MM.1S (cell line): ENCODE measurements at regions not wholly inside any gene's neighbourhood (a gene's known extent, or its start where the extent isn't known, plus 50 kb on each side); places are given as distances from the start of the nearest gene placed in this dataset.

Source experiments
- EZH2 ChIP-seq: fragments of 300-600 bp; sonication (generic); optimal IDR thresholded peaks from 2 replicates; pipeline ENCODE3; 2017; ENCODE audit warnings: low read depth, mild to moderate bottlenecking, antibody characterized with exemption, low read length, mixed read lengths
- TF ChIP-seq, protein P1 (sequence below): fragments of 300-600 bp; sonication (generic); IDR thresholded peaks from 2 replicates; pipeline ENCODE4 v1.5.1; 2016; ENCODE audit warnings: antibody characterized with exemption, low read length, mixed read lengths

DNA sequence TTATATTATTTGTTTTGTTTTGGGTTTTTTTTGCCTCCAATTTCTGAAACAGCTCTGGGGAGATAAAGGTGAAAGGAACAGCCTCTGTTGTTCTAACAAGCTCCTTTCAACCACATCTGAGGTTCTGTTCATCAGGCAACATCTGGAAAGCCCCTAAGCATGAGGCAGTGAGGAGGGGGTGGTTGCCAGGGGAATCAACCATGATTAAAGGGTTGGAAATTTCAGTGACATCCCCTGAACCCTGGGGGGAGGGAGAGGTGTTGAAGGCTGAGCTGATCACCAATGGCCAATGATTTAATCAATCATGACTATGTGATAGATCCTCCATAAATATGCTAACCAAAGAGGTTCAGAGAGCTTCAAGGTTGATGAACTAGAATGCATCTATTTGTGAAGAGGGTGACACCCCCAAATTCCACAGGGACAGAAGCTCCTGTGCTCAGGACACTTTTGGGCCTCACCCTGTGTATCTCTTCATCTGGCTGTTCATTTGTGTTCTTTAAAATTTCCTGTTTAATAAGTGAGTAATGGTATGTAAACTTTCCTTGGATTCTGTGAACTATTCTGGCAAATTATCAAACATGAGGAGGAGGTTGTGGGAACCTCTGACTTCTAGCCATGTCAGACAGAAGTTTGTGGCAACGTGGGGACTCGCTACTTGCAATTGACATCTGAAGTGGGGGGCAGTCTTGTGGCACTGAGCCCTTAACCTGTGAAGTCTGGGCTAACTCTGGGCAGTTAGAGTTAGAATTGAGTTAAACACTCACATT lies 221.3 kb downstream of the NHLRC3 start:
- no peak for TF ChIP-seq EZH2
- TF ChIP-seq, protein P1, sequence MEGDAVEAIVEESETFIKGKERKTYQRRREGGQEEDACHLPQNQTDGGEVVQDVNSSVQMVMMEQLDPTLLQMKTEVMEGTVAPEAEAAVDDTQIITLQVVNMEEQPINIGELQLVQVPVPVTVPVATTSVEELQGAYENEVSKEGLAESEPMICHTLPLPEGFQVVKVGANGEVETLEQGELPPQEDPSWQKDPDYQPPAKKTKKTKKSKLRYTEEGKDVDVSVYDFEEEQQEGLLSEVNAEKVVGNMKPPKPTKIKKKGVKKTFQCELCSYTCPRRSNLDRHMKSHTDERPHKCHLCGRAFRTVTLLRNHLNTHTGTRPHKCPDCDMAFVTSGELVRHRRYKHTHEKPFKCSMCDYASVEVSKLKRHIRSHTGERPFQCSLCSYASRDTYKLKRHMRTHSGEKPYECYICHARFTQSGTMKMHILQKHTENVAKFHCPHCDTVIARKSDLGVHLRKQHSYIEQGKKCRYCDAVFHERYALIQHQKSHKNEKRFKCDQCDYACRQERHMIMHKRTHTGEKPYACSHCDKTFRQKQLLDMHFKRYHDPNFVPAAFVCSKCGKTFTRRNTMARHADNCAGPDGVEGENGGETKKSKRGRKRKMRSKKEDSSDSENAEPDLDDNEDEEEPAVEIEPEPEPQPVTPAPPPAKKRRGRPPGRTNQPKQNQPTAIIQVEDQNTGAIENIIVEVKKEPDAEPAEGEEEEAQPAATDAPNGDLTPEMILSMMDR, result no peak
